Neural progenitor cell (in vitro differentiated cells): ENCODE measurements at regions not wholly inside any gene's neighbourhood (a gene's known extent, or its start where the extent isn't known, plus 50 kb on each side); places are given as distances from the start of the nearest gene placed in this dataset.

Experiments
- DNase-seq: peaks from one replicate; pipeline ENCODE4 v3.0.0-alpha.2; 2016; ENCODE audit warnings: low spot score
- H2AFZ ChIP-seq: fragments of 200-600 bp; sonication (generic); replicated peaks from 2 replicates; pipeline ENCODE4 v1.6.1; 2016; ENCODE audit warnings: antibody characterized with exemption
- H3F3A ChIP-seq: fragments of 200-600 bp; sonication (generic); 2 replicates; pipeline ENCODE4 v1.6.1; 2016; ENCODE audit warnings: antibody characterized with exemption, low read depth
- H3K27ac ChIP-seq: fragments of 200-600 bp; sonication (generic); 2 replicates; pipeline ENCODE4 v1.5.1; 2016; ENCODE audit warnings: mild to moderate bottlenecking
- H3K27me3 ChIP-seq: fragments of 200-600 bp; sonication (generic); 2 replicates; pipeline ENCODE4 v1.6.1; 2016; ENCODE audit warnings: mild to moderate bottlenecking, moderate library complexity
- H3K36me3 ChIP-seq: fragments of 200-600 bp; sonication (generic); 2 replicates; pipeline ENCODE4 v1.5.1; 2016
- H3K4me1 ChIP-seq: fragments of 200-600 bp; sonication (generic); 2 replicates; pipeline ENCODE4 v1.6.1; 2016; ENCODE audit warnings: mixed run types
- H3K4me2 ChIP-seq: fragments of 200-600 bp; sonication (generic); 2 replicates; pipeline ENCODE4 v1.6.1; 2016
- H3K4me3 ChIP-seq: fragments of 200-600 bp; sonication (generic); 2 replicates; pipeline ENCODE4 v1.5.1; 2016
- H3K79me2 ChIP-seq: fragments of 200-600 bp; sonication (generic); 2 replicates; pipeline ENCODE4 v1.6.1; 2016; ENCODE audit warnings: low read depth
- H3K9ac ChIP-seq: fragments of 200-600 bp; sonication (generic); 2 replicates; pipeline ENCODE4 v1.6.1; 2016
- H3K9me3 ChIP-seq: fragments of 200-600 bp; sonication (generic); 2 replicates; pipeline ENCODE4 v1.5.1; 2016; ENCODE audit warnings: low read depth
- H4K20me1 ChIP-seq: fragments of 200-600 bp; sonication (generic); 2 replicates; pipeline ENCODE4 v1.6.1; 2016; ENCODE audit warnings: low read depth
- H3K27ac Mint-ChIP-seq: 3 replicates; pipeline ENCODE4 v1.8.0; 2021; ENCODE audit warnings: mixed read lengths
- H3K27me3 Mint-ChIP-seq: 2 replicates; pipeline ENCODE4 v1.8.0; 2022; ENCODE audit warnings: low read depth, mild to moderate bottlenecking, inconsistent platforms, moderate library complexity, mixed read lengths; ENCODE audit not compliant: insufficient read depth
- H3K36me3 Mint-ChIP-seq: 3 replicates; pipeline ENCODE4 v1.8.0; 2021; ENCODE audit warnings: mixed read lengths
- H3K4me1 Mint-ChIP-seq: 3 replicates; pipeline ENCODE4 v1.8.0; 2021; ENCODE audit warnings: mixed read lengths
- H3K4me3 Mint-ChIP-seq: 3 replicates; pipeline ENCODE4 v1.8.0; 2021; ENCODE audit warnings: mild to moderate bottlenecking, moderate library complexity, mixed read lengths
- H3K9me3 Mint-ChIP-seq: 3 replicates; pipeline ENCODE4 v1.8.0; 2020; ENCODE audit warnings: mixed read lengths
- EZH2 ChIP-seq: fragments of 200-600 bp; sonication (generic); IDR thresholded peaks from 2 replicates; pipeline ENCODE4 v1.6.1; 2017; ENCODE audit warnings: antibody characterized with exemption, mild to moderate bottlenecking, moderate library complexity
- EZH2phosphoT487 ChIP-seq: fragments of 200-600 bp; sonication (generic); IDR thresholded peaks from 2 replicates; pipeline ENCODE4 v1.6.1; 2017; ENCODE audit warnings: antibody characterized with exemption
- TF ChIP-seq, protein P1 (sequence below): fragments of 200-600 bp; sonication (generic); IDR thresholded peaks from 2 replicates; pipeline ENCODE4 v1.5.1; 2017; ENCODE audit warnings: antibody characterized with exemption, mild to moderate bottlenecking

DNA sequence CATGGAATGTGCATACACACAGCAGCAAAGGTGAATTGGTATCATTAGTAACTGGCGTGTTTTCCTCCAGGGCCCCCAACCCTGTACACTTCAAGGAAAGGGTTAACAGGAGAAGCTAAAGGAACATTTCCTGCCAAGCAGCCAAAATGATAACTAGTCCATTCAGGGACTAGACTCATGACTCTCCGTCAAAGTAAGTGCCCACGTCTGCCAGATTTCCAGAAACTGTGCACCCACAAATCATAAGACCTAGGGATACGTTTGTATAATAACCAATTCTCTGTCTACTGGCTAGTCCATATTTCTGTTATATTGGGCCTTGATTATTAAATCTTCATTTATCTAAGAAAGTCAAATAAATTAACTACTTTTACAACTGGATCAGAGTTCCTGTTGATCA lies 76.0 kb upstream of the NHSL1 start:
- Histone ChIP-seq H3K36me3 (no peaks in the 10 kb centered on the region), H4K20me1 (peaks cover 7% of the 10 kb centered on the region), H3K27me3 (no peaks in the 10 kb centered on the region), H3K79me2 (peaks cover 28% of the 10 kb centered on the region), H3K27ac (no peak overlapping the region), H3K9ac (no peak overlapping the region), H2AFZ (no peak overlapping the region), H3K4me2 (no peak overlapping the region), H3K4me1 (peaks cover 60% of the 10 kb centered on the region), H3F3A (peaks cover 51% of the 10 kb centered on the region), H3K9me3 (no peaks in the 10 kb centered on the region), H3K4me3 (no peak overlapping the region)
- TF ChIP-seq EZH2phosphoT487, result no peak
- TF ChIP-seq EZH2, result no peak
- TF ChIP-seq, protein P1, sequence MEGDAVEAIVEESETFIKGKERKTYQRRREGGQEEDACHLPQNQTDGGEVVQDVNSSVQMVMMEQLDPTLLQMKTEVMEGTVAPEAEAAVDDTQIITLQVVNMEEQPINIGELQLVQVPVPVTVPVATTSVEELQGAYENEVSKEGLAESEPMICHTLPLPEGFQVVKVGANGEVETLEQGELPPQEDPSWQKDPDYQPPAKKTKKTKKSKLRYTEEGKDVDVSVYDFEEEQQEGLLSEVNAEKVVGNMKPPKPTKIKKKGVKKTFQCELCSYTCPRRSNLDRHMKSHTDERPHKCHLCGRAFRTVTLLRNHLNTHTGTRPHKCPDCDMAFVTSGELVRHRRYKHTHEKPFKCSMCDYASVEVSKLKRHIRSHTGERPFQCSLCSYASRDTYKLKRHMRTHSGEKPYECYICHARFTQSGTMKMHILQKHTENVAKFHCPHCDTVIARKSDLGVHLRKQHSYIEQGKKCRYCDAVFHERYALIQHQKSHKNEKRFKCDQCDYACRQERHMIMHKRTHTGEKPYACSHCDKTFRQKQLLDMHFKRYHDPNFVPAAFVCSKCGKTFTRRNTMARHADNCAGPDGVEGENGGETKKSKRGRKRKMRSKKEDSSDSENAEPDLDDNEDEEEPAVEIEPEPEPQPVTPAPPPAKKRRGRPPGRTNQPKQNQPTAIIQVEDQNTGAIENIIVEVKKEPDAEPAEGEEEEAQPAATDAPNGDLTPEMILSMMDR, result no peak
- no peaks in the 10 kb centered on the region for H3K27me3 Mint-ChIP-seq
- H3K4me3 Mint-ChIP-seq, result no peak overlapping the region
- H3K36me3 Mint-ChIP-seq, result no peaks in the 10 kb centered on the region
- DNase-seq, result no peak
- peaks cover 53% of the 10 kb centered on the region for H3K4me1 Mint-ChIP-seq
- peak overlapping the region; percentile 21 for H3K27ac Mint-ChIP-seq
- no peaks in the 10 kb centered on the region for H3K9me3 Mint-ChIP-seq

DNA sequence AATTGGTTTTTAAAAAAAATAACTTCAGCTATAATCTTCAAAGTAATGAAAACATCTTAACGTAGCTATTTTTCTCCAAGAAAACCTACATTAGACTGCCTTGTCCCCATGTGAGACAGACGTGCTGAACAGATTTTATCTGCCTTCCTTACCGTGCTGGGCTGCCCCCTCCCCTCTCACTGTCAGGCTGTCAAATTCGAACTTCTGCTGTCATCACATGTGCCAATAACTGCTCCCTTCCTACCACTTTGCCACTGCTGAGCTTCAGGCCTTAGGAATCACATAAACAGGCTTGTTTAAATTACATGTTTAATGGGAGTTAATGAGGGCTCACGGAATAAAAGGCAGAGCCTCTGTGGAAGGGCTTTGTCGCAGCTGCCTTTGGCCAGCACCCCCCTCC lies 77.0 kb upstream of the NHSL1 start:
- Mint-ChIP-seq H3K27me3 (no peaks in the 10 kb centered on the region), H3K4me3 (peak overlapping the region; percentile 62)
- no peak overlapping the region for H3K27ac ChIP-seq

DNA sequence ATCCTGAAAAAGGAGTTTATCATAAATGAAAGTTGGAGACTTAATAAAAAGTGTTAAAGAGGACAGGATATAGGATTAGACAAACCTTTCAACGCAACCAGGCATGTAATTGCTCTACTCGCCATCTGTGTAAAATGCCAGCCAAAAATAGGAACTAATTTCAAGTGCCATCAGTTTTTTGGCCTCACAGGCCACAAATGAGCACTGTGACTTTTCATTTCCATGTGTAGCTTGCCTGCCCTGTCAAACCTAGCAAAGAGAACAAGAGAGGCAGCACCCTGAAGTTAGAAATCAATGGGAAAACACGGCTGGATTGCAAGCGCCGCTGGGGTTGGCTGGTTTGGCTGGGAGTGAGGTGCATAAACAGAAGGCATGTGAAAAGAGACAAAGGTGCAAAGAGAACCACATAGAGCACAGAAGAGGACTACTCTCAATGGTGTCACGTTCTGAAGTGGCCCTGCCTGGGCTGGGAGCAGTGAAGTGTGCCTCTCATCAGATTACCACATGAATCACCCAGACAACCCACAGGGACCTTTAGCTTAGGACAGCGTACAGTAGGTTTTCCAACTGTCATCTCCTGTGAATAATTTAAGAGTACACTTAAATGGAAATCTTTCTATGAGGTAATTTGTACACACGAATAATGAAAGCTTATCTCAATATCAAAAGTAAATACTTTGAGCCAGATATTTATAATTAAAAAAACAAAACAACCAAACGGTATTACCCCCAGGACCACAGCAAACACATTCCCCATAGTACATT lies 78.0 kb upstream of the NHSL1 start:
- TF ChIP-seq, protein P1, result no peak
- TF ChIP-seq EZH2phosphoT487 (no peak), EZH2 (no peak)
- Histone ChIP-seq H3F3A (peaks cover 32% of the 10 kb centered on the region), H3K4me1 (peaks cover 47% of the 10 kb centered on the region), H3K9me3 (no peaks in the 10 kb centered on the region), H4K20me1 (peaks cover 4% of the 10 kb centered on the region), H3K4me2 (peak overlapping the region; percentile 58), H3K27me3 (no peaks in the 10 kb centered on the region), H2AFZ (no peak overlapping the region), H3K27ac (peak overlapping the region; percentile 8), H3K36me3 (no peaks in the 10 kb centered on the region), H3K9ac (no peak overlapping the region), H3K4me3 (no peak overlapping the region), H3K79me2 (peaks cover 12% of the 10 kb centered on the region)
- Mint-ChIP-seq H3K36me3 (no peaks in the 10 kb centered on the region), H3K4me1 (peaks cover 52% of the 10 kb centered on the region), H3K27me3 (no peaks in the 10 kb centered on the region), H3K9me3 (no peaks in the 10 kb centered on the region), H3K4me3 (no peak overlapping the region), H3K27ac (no peak overlapping the region)
- DNase-seq, result peak; percentile 38

More for the DNA sequence above, 77.0 kb upstream of the NHSL1 start:
- H3K9me3 ChIP-seq, result no peaks in the 10 kb centered on the region
- Mint-ChIP-seq H3K9me3 (no peaks in the 10 kb centered on the region), H3K4me1 (peaks cover 53% of the 10 kb centered on the region), H3K36me3 (no peaks in the 10 kb centered on the region), H3K27ac (peak overlapping the region; percentile 90)
- no peaks in the 10 kb centered on the region for H3K36me3 ChIP-seq
- peak overlapping the region; percentile 58 for H3K4me2 ChIP-seq
- TF ChIP-seq EZH2 (no peak), EZH2phosphoT487 (no peak)
- TF ChIP-seq, protein P1, result no peak
- no peak overlapping the region for H3K4me3 ChIP-seq
- peaks cover 18% of the 10 kb centered on the region for H3K79me2 ChIP-seq
- H3F3A ChIP-seq, result peaks cover 42% of the 10 kb centered on the region
- H3K27me3 ChIP-seq, result no peaks in the 10 kb centered on the region
- peaks cover 52% of the 10 kb centered on the region for H3K4me1 ChIP-seq
- peak; percentile 49 for DNase-seq
- H4K20me1 ChIP-seq, result peaks cover 4% of the 10 kb centered on the region
- no peak overlapping the region for H3K9ac ChIP-seq
- no peak overlapping the region for H2AFZ ChIP-seq
